ENCODE measurements at regions not wholly inside any gene's neighbourhood (a gene's known extent, or its start where the extent isn't known, plus 50 kb on each side); places are given as distances from the start of the nearest gene placed in this dataset.

DNA sequence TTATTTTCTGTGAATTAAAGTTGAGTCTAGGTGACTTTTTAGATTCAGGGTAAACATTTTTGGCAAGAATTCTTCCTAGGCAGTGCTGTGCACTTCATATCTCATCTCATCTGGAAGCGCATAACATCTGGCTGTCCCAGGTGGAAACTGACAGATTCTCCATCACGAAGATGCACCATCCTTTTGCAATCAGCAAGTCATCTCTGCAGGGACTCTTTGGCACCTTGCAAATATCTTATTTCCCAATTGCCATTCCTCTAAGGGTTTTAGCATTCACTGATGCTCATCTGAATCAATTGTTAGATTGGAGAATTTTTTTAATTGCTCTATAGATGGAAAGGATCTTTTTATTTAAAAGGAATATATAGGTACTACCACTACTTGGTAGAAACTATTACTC, 282.7 kb upstream of the ATP10A start:
- CTCF ChIA-PET = no interaction called here
- TF ChIP-seq, protein P1, sequence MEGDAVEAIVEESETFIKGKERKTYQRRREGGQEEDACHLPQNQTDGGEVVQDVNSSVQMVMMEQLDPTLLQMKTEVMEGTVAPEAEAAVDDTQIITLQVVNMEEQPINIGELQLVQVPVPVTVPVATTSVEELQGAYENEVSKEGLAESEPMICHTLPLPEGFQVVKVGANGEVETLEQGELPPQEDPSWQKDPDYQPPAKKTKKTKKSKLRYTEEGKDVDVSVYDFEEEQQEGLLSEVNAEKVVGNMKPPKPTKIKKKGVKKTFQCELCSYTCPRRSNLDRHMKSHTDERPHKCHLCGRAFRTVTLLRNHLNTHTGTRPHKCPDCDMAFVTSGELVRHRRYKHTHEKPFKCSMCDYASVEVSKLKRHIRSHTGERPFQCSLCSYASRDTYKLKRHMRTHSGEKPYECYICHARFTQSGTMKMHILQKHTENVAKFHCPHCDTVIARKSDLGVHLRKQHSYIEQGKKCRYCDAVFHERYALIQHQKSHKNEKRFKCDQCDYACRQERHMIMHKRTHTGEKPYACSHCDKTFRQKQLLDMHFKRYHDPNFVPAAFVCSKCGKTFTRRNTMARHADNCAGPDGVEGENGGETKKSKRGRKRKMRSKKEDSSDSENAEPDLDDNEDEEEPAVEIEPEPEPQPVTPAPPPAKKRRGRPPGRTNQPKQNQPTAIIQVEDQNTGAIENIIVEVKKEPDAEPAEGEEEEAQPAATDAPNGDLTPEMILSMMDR (conservative IDR thresholded peaks at IDR 0.05; ENCODE audit: low read depth) = no peak
- POLR2A ChIA-PET (ENCODE audit: low non-redundant PET) = no interaction called here
- H3K27ac ChIP-seq = no peak overlapping the region
- DNase-seq (ENCODE audit: low spot score) = no peak

DNA sequence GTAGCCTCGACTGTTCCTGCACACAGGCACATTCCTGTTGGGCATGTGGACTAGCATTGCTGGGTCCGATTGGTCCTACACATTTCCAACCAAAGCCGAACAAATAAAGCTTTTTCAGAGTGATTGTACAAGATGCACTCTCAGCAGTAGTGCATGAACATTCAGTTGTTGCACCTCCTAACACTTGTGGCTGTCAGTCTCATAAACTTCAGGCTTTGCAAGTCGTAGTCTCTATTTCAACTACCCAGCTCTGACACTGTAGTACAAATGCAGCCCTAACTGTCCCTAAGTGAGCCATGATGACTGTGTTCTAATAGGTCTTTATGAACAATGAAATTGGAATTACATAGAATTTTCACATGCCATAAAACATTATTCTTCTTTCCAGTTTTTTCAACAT, 281.7 kb upstream of the ATP10A start:
- POLR2A ChIA-PET (ENCODE audit: low non-redundant PET) = no interaction called here
- TF ChIP-seq, protein P1 (conservative IDR thresholded peaks at IDR 0.05; ENCODE audit: low read depth) = no peak
- H3K27ac ChIP-seq = no peak overlapping the region
- DNase-seq (ENCODE audit: low spot score) = no peak
- CTCF ChIA-PET = interaction anchor here (0.5 kb wide), 1 partner anchor 219 kb away, joined by 3 read pairs; no protein-coding TSS in a partner anchor

DNA sequence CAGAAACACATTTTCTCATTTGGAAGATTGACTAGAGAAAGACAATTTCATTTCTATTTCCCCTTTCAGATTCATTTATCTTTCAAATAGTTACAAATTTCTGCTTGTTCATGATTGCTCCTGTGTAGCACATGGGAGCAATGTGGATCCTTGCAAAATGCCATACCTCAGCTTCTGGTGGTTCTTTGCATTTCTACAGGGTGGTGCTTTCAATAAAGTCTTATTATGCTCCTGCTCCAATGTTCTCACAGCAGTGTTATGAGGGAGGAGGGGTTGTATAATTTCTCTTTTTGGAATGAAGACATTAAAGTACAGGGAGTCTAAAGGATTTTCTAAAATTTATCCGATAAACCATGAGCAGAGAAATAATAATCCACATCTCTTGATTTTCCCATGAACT, 280.1 kb upstream of the ATP10A start:
- no peak for DNase-seq (ENCODE audit: low spot score)
- H3K27ac ChIP-seq = no peak overlapping the region
- CTCF ChIA-PET = no interaction called here
- POLR2A ChIA-PET (ENCODE audit: low non-redundant PET) = no interaction called here
- TF ChIP-seq, protein P1 (conservative IDR thresholded peaks at IDR 0.05; ENCODE audit: low read depth) = no peak

DNA sequence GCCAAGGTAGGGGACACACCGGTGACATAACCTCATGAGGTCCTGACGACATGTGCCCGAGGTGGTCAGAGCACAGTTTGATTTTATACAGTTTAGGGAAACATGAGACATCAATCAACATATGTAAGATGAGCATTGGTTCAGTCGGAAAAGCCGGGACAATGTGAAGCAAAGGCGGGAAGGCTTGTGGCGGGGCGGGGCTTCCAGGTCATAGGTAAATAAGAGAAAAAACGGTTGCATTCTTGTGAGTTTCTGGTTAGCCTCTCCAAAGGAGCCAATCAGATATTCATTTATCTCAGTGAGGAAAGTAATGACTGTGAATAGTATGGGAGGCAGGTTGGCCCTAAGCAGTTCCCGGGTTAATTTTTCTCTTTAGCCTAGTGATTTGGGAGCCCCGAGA, 271.7 kb upstream of the ATP10A start:
- ChIA-PET POLR2A (ENCODE audit: low non-redundant PET) (no interaction called here), CTCF (no interaction called here)
- DNase-seq (ENCODE audit: low spot score) = no peak
- TF ChIP-seq, protein P1 (conservative IDR thresholded peaks at IDR 0.05; ENCODE audit: low read depth) = no peak
- H3K27ac ChIP-seq = no peak overlapping the region

DNA sequence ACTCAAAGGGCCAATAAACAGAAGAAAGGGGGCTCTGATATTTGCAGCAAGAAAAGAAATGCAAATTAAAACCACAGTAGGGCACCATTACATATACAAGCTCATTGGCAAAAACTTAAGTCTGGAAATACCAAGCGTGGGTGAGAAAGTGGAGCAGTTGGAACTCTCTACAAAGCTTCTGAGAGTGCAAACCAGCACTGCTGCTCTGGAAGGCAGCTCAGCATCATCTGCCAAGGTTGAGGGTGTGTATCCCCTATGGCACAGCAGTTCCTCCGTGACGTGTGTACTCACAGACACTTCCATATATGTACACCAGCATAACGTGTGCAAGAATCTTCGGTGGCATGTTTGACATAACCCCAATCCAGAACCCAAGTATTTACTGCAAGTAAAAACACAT, 271.0 kb upstream of the ATP10A start:
- H3K27ac ChIP-seq = no peak overlapping the region
- TF ChIP-seq, protein P1 (conservative IDR thresholded peaks at IDR 0.05; ENCODE audit: low read depth) = no peak
- no peak for DNase-seq (ENCODE audit: low spot score)
- CTCF ChIA-PET = interaction anchor here (0.7 kb wide), 1 partner anchor 163 kb away, joined by 4 read pairs; no protein-coding TSS in a partner anchor
- POLR2A ChIA-PET (ENCODE audit: low non-redundant PET) = no interaction called here

DNA sequence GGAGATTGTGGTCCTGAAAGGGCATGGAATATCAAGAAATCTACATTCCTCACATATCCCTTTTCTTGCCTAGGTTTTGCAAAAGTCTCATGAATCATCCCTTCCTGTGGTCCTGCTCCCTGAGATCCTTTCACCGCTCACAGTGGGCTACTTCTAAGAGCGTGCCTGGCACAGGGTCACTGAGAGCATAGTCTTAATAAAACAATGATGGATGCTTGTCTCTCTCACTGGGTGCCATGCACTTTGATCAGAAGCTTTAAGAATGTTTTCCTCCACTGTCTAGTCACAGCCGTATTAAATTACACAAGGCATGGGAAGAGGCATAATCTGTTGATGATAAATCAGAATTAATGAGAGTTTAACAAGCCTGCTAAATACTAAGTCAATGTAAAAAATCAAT, 269.7 kb upstream of the ATP10A start:
- DNase-seq (ENCODE audit: low spot score) = no peak
- ChIA-PET POLR2A (ENCODE audit: low non-redundant PET) (no interaction called here), CTCF (no interaction called here)
- no peak overlapping the region for H3K27ac ChIP-seq
- TF ChIP-seq, protein P1 (conservative IDR thresholded peaks at IDR 0.05; ENCODE audit: low read depth) = no peak

DNA sequence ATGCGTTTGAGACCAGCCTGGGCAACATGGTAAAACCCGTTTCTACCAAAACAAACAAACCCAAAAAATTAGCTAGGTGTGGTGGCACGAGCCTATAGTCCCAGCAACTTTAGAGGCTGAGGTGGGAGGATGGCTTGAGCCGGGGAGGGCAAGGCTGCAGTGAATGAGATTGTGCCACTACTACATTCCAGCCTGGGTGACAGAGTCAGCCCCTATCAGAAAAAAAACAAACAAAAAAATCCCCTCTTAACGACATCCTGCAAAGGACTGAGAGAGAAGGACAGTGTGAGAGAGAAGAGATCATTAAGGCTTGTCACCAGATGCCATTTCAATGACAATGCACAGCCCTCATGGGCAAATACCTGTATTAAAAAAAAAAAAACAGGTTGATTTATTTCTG, 266.7 kb upstream of the ATP10A start:
- DNase-seq (ENCODE audit: low spot score) = no peak
- H3K27ac ChIP-seq = no peak overlapping the region
- TF ChIP-seq, protein P1 (conservative IDR thresholded peaks at IDR 0.05; ENCODE audit: low read depth) = no peak
- ChIA-PET POLR2A (ENCODE audit: low non-redundant PET) (no interaction called here), CTCF (no interaction called here)
